K562 (cell line): ENCODE measurements at regions not wholly inside any gene's neighbourhood (a gene's known extent, or its start where the extent isn't known, plus 50 kb on each side); places are given as distances from the start of the nearest gene placed in this dataset.

Experiments
- BDP1 ChIP-seq: IDR thresholded peaks from 3 replicates; pipeline ENCODE4 v1.6.1; 2011; ENCODE audit not compliant: insufficient read length, insufficient read depth
- FOXO4 ChIP-seq: fragments of 450-650 bp; formaldehyde crosslinking; IDR thresholded peaks from 2 replicates; pipeline ENCODE4 v1.4.0; 2020; ENCODE audit warnings: mild to moderate bottlenecking, moderate library complexity
- REST ChIP-seq, 2 experiments: fragments of 450-650 bp; formaldehyde crosslinking in 1 of 2; IDR thresholded peaks; 2 replicates each; pipeline versions ENCODE4 v1.4.0 to v1.6.1; 2014 to 2020; ENCODE audit warnings: mild to moderate bottlenecking in 2 of 2, borderline replicate concordance in 1 of 2, low read depth in 1 of 2
- ZNF395 ChIP-seq: fragments of 200-800 bp; sonication (Bioruptor generic); IDR thresholded peaks from 2 replicates; pipeline ENCODE4 v1.6.1; 2017; ENCODE audit warnings: missing genetic modification characterization, missing compliant biosample characterization

- TF ChIP-seq REST (IDR thresholded peaks at IDR 0.05; ENCODE audit: borderline replicate concordance) (no peak), REST (CRISPR knock-in tag; IDR thresholded peaks at IDR 0.05; ENCODE audit: low read depth) (no peak), ZNF395 (CRISPR knock-in tag) (no peak), FOXO4 (CRISPR knock-in tag) (no peak), BDP1 (no peak)
Measured at GRCh38 chr18:39737869-39738268, 2172.3 kb upstream of the CELF4 start (continued).
